ENCODE measurements at regions not wholly inside any gene's neighbourhood (a gene's known extent, or its start where the extent isn't known, plus 50 kb on each side); places are given as distances from the start of the nearest gene placed in this dataset.

DNA sequence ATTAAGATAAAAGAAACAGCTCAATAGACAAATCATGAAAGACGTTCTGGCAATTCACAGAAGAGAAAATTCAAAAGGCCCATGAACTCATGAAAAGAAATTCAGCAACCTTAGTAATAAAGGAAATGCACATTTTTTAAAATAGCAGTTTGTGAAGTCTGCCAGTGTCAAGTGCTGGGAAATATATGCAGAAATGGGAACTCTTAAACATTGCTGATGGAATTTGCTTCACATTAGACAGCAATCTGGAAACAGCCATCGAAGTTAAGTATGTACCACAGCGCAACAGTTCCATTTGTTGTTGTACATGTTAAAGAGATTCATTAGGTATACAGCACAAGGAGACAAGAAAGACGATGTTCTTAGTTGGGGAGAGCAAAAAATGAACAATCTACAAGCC is 319.4 kb upstream of the SALL1 start:
- CTCF ChIA-PET, result no interaction called here

DNA sequence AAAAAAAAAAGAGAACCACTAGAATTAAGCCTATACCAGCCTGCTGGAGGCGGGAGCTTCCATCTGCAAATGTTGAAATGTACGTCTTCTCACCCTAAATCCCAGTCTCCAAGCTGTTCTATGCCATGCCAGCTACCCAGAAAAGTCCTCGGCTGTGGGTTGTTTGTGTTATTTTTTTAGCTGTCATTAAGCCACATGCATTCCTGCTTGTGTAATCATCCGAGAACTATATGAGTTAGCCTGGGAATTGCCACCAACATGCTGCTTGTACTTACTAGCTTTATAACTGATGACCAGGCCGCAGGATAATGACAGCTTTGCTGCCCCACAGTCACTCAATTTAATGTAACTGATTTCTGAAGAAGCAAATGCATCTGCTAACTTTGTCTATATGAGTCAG is 313.9 kb upstream of the SALL1 start:
- TF ChIP-seq, protein P1, sequence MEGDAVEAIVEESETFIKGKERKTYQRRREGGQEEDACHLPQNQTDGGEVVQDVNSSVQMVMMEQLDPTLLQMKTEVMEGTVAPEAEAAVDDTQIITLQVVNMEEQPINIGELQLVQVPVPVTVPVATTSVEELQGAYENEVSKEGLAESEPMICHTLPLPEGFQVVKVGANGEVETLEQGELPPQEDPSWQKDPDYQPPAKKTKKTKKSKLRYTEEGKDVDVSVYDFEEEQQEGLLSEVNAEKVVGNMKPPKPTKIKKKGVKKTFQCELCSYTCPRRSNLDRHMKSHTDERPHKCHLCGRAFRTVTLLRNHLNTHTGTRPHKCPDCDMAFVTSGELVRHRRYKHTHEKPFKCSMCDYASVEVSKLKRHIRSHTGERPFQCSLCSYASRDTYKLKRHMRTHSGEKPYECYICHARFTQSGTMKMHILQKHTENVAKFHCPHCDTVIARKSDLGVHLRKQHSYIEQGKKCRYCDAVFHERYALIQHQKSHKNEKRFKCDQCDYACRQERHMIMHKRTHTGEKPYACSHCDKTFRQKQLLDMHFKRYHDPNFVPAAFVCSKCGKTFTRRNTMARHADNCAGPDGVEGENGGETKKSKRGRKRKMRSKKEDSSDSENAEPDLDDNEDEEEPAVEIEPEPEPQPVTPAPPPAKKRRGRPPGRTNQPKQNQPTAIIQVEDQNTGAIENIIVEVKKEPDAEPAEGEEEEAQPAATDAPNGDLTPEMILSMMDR (IDR thresholded peaks at IDR 0.05 in 2 of 3, conservative IDR thresholded peaks at IDR 0.05 in 1 of 3; ENCODE audit: borderline replicate concordance in 1 of 3, insufficient read depth in 1 of 3, low read depth in 2 of 3, low read length in 2 of 3), result no peak
- TF ChIP-seq FOSL1 (IDR thresholded peaks at IDR 0.05; ENCODE audit: low read depth) (no peak), ELF1 (IDR thresholded peaks at IDR 0.05; ENCODE audit: borderline replicate concordance, low read depth) (no peak), SIN3A (IDR thresholded peaks at IDR 0.05; ENCODE audit: low read depth) (no peak), SP1 (IDR thresholded peaks at IDR 0.05; ENCODE audit: low read depth) (no peak), CEBPB (IDR thresholded peaks at IDR 0.05; ENCODE audit: low read depth) (no peak), POLR2A (IDR thresholded peaks at IDR 0.05; ENCODE audit: borderline replicate concordance, extremely low read depth, insufficient read depth, insufficient read length) (no peak), SRF (IDR thresholded peaks at IDR 0.05; ENCODE audit: low read depth) (no peak), EGR1 (IDR thresholded peaks at IDR 0.05; ENCODE audit: low read depth) (no peak)
- Histone ChIP-seq H3K27me3 (ENCODE audit: insufficient read depth, low read length) (no peaks in the 10 kb centered on the region), H3K4me2 (ENCODE audit: low read length) (no peak overlapping the region), H3K79me2 (ENCODE audit: insufficient read depth, low read length) (no peaks in the 10 kb centered on the region), H2AFZ (ENCODE audit: low read depth, low read length, poor library complexity, severe bottlenecking) (no peak overlapping the region), H3K9ac (ENCODE audit: low read length) (no peak overlapping the region), H3K9me2 (ENCODE audit: insufficient read depth) (no peaks in the 10 kb centered on the region), H3K4me3 (replicated peaks in 1 of 2; ENCODE audit: low read depth in 1 of 2, low read length in 2 of 2) (no peak overlapping the region), H3K4me1 (ENCODE audit: control insufficient read depth in 1 of 2, insufficient read depth in 2 of 2, low read length in 2 of 2) (no peaks in the 10 kb centered on the region), H3K36me3 (ENCODE audit: control insufficient read depth in 1 of 2, insufficient read depth in 2 of 2, low read length in 2 of 2) (no peaks in the 10 kb centered on the region), H3K9me3 (ENCODE audit: control insufficient read depth in 1 of 2, insufficient read depth in 1 of 2, low read depth in 1 of 2, low read length in 2 of 2) (peaks cover 0 to 7% of the 10 kb centered on the region in 2 experiments; a peak in 2 of 4 replicates), H4K20me1 (ENCODE audit: insufficient read depth) (no peaks in the 10 kb centered on the region), H3K27ac (ENCODE audit: low read depth, low read length) (no peak overlapping the region)
- CTCF ChIA-PET, result no interaction called here
- RAD21 ChIA-PET (ENCODE audit: low non-redundant PET in 1 of 2, low total read pairs in 2 of 2, uncharacterized antibody in 2 of 2, unreplicated experiment in 2 of 2), result no interaction called here
- DNase-seq (ENCODE audit: low read depth, low spot score) (no peak), ATAC-seq (no peak)
- POLR2A ChIA-PET, result no interaction called here
- BruUV-seq (replicated peaks), result no TSS peak
- intact Hi-C loops (cut with micrococcal nuclease), result no loop called here

More for the DNA sequence above, 319.4 kb upstream of the SALL1 start:
- RAD21 ChIA-PET (ENCODE audit: low non-redundant PET in 1 of 2, low total read pairs in 2 of 2, uncharacterized antibody in 2 of 2, unreplicated experiment in 2 of 2), result no interaction called here
- H4K20me1 ChIP-seq (ENCODE audit: insufficient read depth), result no peaks in the 10 kb centered on the region
- no peaks in the 10 kb centered on the region for H3K27me3 ChIP-seq (ENCODE audit: insufficient read depth, low read length)
- DNase-seq (ENCODE audit: low read depth, low spot score) (no peak), ATAC-seq (no peak)
- H3K4me1 ChIP-seq (ENCODE audit: control insufficient read depth in 1 of 2, insufficient read depth in 2 of 2, low read length in 2 of 2), result no peaks in the 10 kb centered on the region
- no peak overlapping the region for H3K4me3 ChIP-seq (replicated peaks in 1 of 2; ENCODE audit: low read depth in 1 of 2, low read length in 2 of 2)
- no peak overlapping the region for H2AFZ ChIP-seq (ENCODE audit: low read depth, low read length, poor library complexity, severe bottlenecking)
- H3K27ac ChIP-seq (ENCODE audit: low read depth, low read length), result no peak overlapping the region
- intact Hi-C loops (cut with micrococcal nuclease), result no loop called here
- TF ChIP-seq, protein P2, sequence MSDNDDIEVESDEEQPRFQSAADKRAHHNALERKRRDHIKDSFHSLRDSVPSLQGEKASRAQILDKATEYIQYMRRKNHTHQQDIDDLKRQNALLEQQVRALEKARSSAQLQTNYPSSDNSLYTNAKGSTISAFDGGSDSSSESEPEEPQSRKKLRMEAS (IDR thresholded peaks at IDR 0.05), result no peak
- TF ChIP-seq, protein P3, sequence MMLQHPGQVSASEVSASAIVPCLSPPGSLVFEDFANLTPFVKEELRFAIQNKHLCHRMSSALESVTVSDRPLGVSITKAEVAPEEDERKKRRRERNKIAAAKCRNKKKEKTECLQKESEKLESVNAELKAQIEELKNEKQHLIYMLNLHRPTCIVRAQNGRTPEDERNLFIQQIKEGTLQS (IDR thresholded peaks at IDR 0.05), result no peak
- TF ChIP-seq, protein P1 (IDR thresholded peaks at IDR 0.05 in 2 of 3, conservative IDR thresholded peaks at IDR 0.05 in 1 of 3; ENCODE audit: borderline replicate concordance in 1 of 3, insufficient read depth in 1 of 3, low read depth in 2 of 3, low read length in 2 of 3), result no peak
- no peak for TF ChIP-seq EZH2phosphoT487 (IDR thresholded peaks at IDR 0.05; ENCODE audit: borderline replicate concordance)
- no peak for TF ChIP-seq ELF1 (IDR thresholded peaks at IDR 0.05; ENCODE audit: borderline replicate concordance, low read depth)
- no peak for TF ChIP-seq EGR1 (IDR thresholded peaks at IDR 0.05; ENCODE audit: low read depth)
- no peak for TF ChIP-seq SIN3A (IDR thresholded peaks at IDR 0.05; ENCODE audit: low read depth)
- no peaks in the 10 kb centered on the region for H3K79me2 ChIP-seq (ENCODE audit: insufficient read depth, low read length)
- H3K9me2 ChIP-seq (ENCODE audit: insufficient read depth), result no peaks in the 10 kb centered on the region
- no peak overlapping the region for H3K9ac ChIP-seq (ENCODE audit: low read length)
- no TSS peak for BruUV-seq (replicated peaks)
- H3K4me2 ChIP-seq (ENCODE audit: low read length), result no peak overlapping the region
- POLR2A ChIA-PET, result no interaction called here
- peaks cover 3 to 8% of the 10 kb centered on the region in 2 experiments; a peak in 2 of 4 replicates for H3K9me3 ChIP-seq (ENCODE audit: control insufficient read depth in 1 of 2, insufficient read depth in 1 of 2, low read depth in 1 of 2, low read length in 2 of 2)
- no peaks in the 10 kb centered on the region for H3K36me3 ChIP-seq (ENCODE audit: control insufficient read depth in 1 of 2, insufficient read depth in 2 of 2, low read length in 2 of 2)
